KG1 (cell line): ENCODE measurements at regions not wholly inside any gene's neighbourhood (a gene's known extent, or its start where the extent isn't known, plus 50 kb on each side); places are given as distances from the start of the nearest gene placed in this dataset.

ENCODE experiments used
- DNase-seq: peaks from one replicate; lab custom pipeline; 2025; lab: John Stamatoyannopoulos, UW

- no peak for DNase-seq
Observed at GRCh38 chr1:219472596-219472995, 140.3 kb downstream of the ZC3H11B start.

GRCh38 chr1:219467524-219467923 is 145.4 kb downstream of the ZC3H11B start:
- DNase-seq = no peak

- DNase-seq = no peak
Observed at GRCh38 chr1:219466766-219467165, 146.1 kb downstream of the ZC3H11B start.

GRCh38 chr1:219465212-219466093 is 147.5 kb downstream of the ZC3H11B start:
- no peak for DNase-seq

GRCh38 chr1:219463636-219464035 is 149.3 kb downstream of the ZC3H11B start:
- no peak for DNase-seq

GRCh38 chr1:219461981-219462400 is 150.9 kb downstream of the ZC3H11B start:
- DNase-seq = no peak

- DNase-seq = no peak
Observed at GRCh38 chr1:219460896-219461815, 151.7 kb downstream of the ZC3H11B start.

GRCh38 chr1:219460081-219460895 is 152.6 kb downstream of the ZC3H11B start:
- no peak for DNase-seq

GRCh38 chr1:219459351-219460080 is 153.4 kb downstream of the ZC3H11B start:
- no peak for DNase-seq

- no peak for DNase-seq
Observed at GRCh38 chr1:219446288-219446687, 166.6 kb downstream of the ZC3H11B start.

GRCh38 chr1:219445864-219446263 is 167.0 kb downstream of the ZC3H11B start:
- DNase-seq = no peak

- DNase-seq = no peak
Observed at GRCh38 chr1:219444474-219444873, 168.4 kb downstream of the ZC3H11B start.

- no peak for DNase-seq
Observed at GRCh38 chr1:219443763-219444162, 169.1 kb downstream of the ZC3H11B start.

- no peak for DNase-seq
Observed at GRCh38 chr1:219442611-219443061, 170.3 kb downstream of the ZC3H11B start.

- DNase-seq = no peak
Observed at GRCh38 chr1:219441884-219442283, 171.0 kb downstream of the ZC3H11B start.

- no peak for DNase-seq
Observed at GRCh38 chr1:219439376-219439775, 173.5 kb downstream of the ZC3H11B start.

GRCh38 chr1:219438386-219438785 is 174.5 kb downstream of the ZC3H11B start:
- no peak for DNase-seq

- no peak for DNase-seq
Observed at GRCh38 chr1:219434923-219435297, 178.0 kb downstream of the ZC3H11B start.

GRCh38 chr1:219434285-219434922 is 178.5 kb downstream of the ZC3H11B start:
- DNase-seq = no peak

- DNase-seq = no peak
Observed at GRCh38 chr1:219433496-219434131, 179.3 kb downstream of the ZC3H11B start.
